GM12878 (cell line): ENCODE measurements at regions not wholly inside any gene's neighbourhood (a gene's known extent, or its start where the extent isn't known, plus 50 kb on each side); places are given as distances from the start of the nearest gene placed in this dataset.

ENCODE experiments used
- ATAC-seq: fragments of 200-7000 bp; cut with Tn5 transposase; 3 replicates; pipeline ENCODE4 v1.9.1; 2020; ENCODE audit warnings: mild to moderate bottlenecking, moderate library complexity
- BruUV-seq: library from RNA; stranded (reverse); fragments of 400-500 nt; replicated peaks from 2 replicates; lab custom pipeline; 2021; lab: Mats Ljungman, UMichigan
- CTCF ChIA-PET: fragments of 300-600 bp; sonication (Branson Sonifier 250); formaldehyde crosslinking; extraction: SDS; loops from one replicate; lab custom pipeline; 2021; ENCODE audit warnings: inconsistent platforms; lab: Yijun Ruan, JAX
- POLR2A ChIA-PET: fragments of 350-600 bp; formaldehyde crosslinking; extraction: SDS; loops from one replicate; lab custom pipeline; 2021; ENCODE audit warnings: inconsistent platforms; lab: Charles Lee
- RAD21 ChIA-PET: fragments of 300-600 bp; sonication (Branson Sonifier 250); formaldehyde crosslinking; loops from one replicate; lab custom pipeline; 2023; ENCODE audit warnings: antibody characterized with exemption; ENCODE audit not compliant: unreplicated experiment; lab: Charles Lee
- SMC1A ChIA-PET: fragments of 300-600 bp; sonication (Branson Sonifier 250); formaldehyde crosslinking; loops from one replicate; lab custom pipeline; 2023; ENCODE audit not compliant: unreplicated experiment, uncharacterized antibody; lab: Charles Lee
- DNase-seq: peaks from one replicate; pipeline ENCODE4 v3.0.0-alpha.2; 2011; ENCODE audit warnings: low read depth, low spot score
- FAIRE-seq: peaks from 3 replicates; lab custom pipeline; 2011; peaks lifted over from hg19 to GRCh38; lab: Jason Lieb, UNC
- H2AFZ ChIP-seq: 2 replicates; pipeline ENCODE4 v1.6.0; 2011; ENCODE audit warnings: low read depth, low read length, control low read depth; ENCODE audit not compliant: control insufficient read depth
- H3K27ac ChIP-seq: 2 replicates; pipeline ENCODE4 v1.5.1; 2011; ENCODE audit warnings: control low read depth; ENCODE audit not compliant: control insufficient read depth, insufficient read depth
- H3K27me3 ChIP-seq, 2 experiments: replicated peaks in 1 of 2; 2 replicates each; pipeline versions ENCODE4 v1.6.0 to v1.6.1; 2011; ENCODE audit warnings: low read length in 1 of 2; ENCODE audit not compliant: control insufficient read depth in 2 of 2, insufficient read depth in 2 of 2
- H3K36me3 ChIP-seq, 2 experiments: 2 replicates each; pipeline ENCODE4 v1.5.1; 2011; ENCODE audit warnings: low read length in 1 of 2; ENCODE audit not compliant: control insufficient read depth in 2 of 2, insufficient read depth in 2 of 2
- H3K4me1 ChIP-seq: 2 replicates; pipeline ENCODE4 v1.6.1; 2011; ENCODE audit warnings: mild to moderate bottlenecking, low read length, moderate library complexity, mixed read lengths; ENCODE audit not compliant: control insufficient read depth, insufficient read depth
- H3K4me2 ChIP-seq: 2 replicates; pipeline ENCODE4 v1.6.0; 2011; ENCODE audit warnings: control low read depth; ENCODE audit not compliant: control insufficient read depth, insufficient read depth
- H3K4me3 ChIP-seq: fragments of 200-600 bp; sonication (generic); 2 replicates; pipeline ENCODE4 v1.5.1; 2016
- H3K79me2 ChIP-seq: 2 replicates; pipeline ENCODE4 v1.6.0; 2011; ENCODE audit warnings: low read length; ENCODE audit not compliant: control insufficient read depth, insufficient read depth
- H3K9ac ChIP-seq: 2 replicates; pipeline ENCODE4 v1.8.0; 2011; ENCODE audit warnings: low read length, control low read depth, mixed read lengths; ENCODE audit not compliant: control insufficient read depth, insufficient read depth
- H3K9me3 ChIP-seq: replicated peaks from 3 replicates; pipeline ENCODE4 v1.5.1; 2011; ENCODE audit warnings: mild to moderate bottlenecking, low read length; ENCODE audit not compliant: control insufficient read depth, insufficient read depth
- H4K20me1 ChIP-seq: 2 replicates; pipeline ENCODE4 v1.6.0; 2011; ENCODE audit not compliant: control insufficient read depth, insufficient read depth
- BCL11A ChIP-seq: IDR thresholded peaks from 2 replicates; pipeline ENCODE4 v1.6.1; 2011; ENCODE audit warnings: low read depth, low read length
- CEBPB ChIP-seq, 2 experiments: fragments of 150-350 bp in 1 of 2; IDR thresholded peaks; 2 replicates each; pipeline ENCODE4 v1.6.1; 2012 to 2014; ENCODE audit warnings: low read depth in 2 of 2, low read length in 2 of 2, borderline replicate concordance in 1 of 2, inconsistent platforms in 1 of 2
- CHD1 ChIP-seq: IDR thresholded peaks from 2 replicates; pipeline ENCODE4 v1.6.1; 2012; ENCODE audit warnings: low read depth, low read length, improper control_type of control experiment
- CHD2 ChIP-seq: IDR thresholded peaks from 2 replicates; pipeline ENCODE4 v1.6.1; 2011; ENCODE audit warnings: low read depth, low read length, improper control_type of control experiment, borderline replicate concordance
- CREB1 ChIP-seq: IDR thresholded peaks from 2 replicates; pipeline ENCODE4 v1.6.1; 2012; ENCODE audit warnings: low read depth, mild to moderate bottlenecking, inconsistent platforms
- EED ChIP-seq: sonication (generic); IDR thresholded peaks from 2 replicates; pipeline ENCODE4 v1.6.1; 2016; ENCODE audit warnings: antibody characterized with exemption, low read depth
- EP300 ChIP-seq, 2 experiments: fragments of 150-350 bp in 1 of 2; IDR thresholded peaks; 2 replicates each; pipeline ENCODE4 v1.6.1; 2011 to 2012; ENCODE audit warnings: low read depth in 2 of 2, low read length in 2 of 2, borderline replicate concordance in 1 of 2, improper control_type of control experiment in 1 of 2, inconsistent platforms in 1 of 2; ENCODE audit not compliant: control insufficient read depth in 1 of 2
- IRF4 ChIP-seq: IDR thresholded peaks from 2 replicates; pipeline ENCODE4 v1.6.1; 2011; ENCODE audit warnings: low read depth, low read length
- JUNB ChIP-seq: IDR thresholded peaks from 2 replicates; pipeline ENCODE4 v1.6.1; 2016; ENCODE audit warnings: antibody characterized with exemption, mild to moderate bottlenecking
- MTA2 ChIP-seq: fragments of 450-650 bp; IDR thresholded peaks from 2 replicates; pipeline ENCODE4 v1.6.1; 2016; ENCODE audit warnings: low read depth, mild to moderate bottlenecking, moderate library complexity
- PAX5 ChIP-seq: IDR thresholded peaks from 2 replicates; pipeline ENCODE4 v1.6.1; 2011; ENCODE audit warnings: low read depth, low read length, borderline replicate concordance
- PAX8 ChIP-seq: fragments of 450-650 bp; IDR thresholded peaks from 2 replicates; pipeline ENCODE4 v1.6.1; 2017; ENCODE audit warnings: mild to moderate bottlenecking, moderate library complexity
- RAD51 ChIP-seq: fragments of 450-650 bp; IDR thresholded peaks from 2 replicates; pipeline ENCODE4 v1.6.1; 2016; ENCODE audit warnings: moderate library complexity, mild to moderate bottlenecking, inconsistent platforms
- SMC3 ChIP-seq: IDR thresholded peaks from 2 replicates; pipeline ENCODE4 v1.6.1; 2011; ENCODE audit warnings: low read length, improper control_type of control experiment, borderline replicate concordance
- TCF7 ChIP-seq: IDR thresholded peaks from 2 replicates; pipeline ENCODE4 v1.6.1; 2014; ENCODE audit warnings: antibody characterized with exemption, borderline replicate concordance
- WGBS: methylation state at CpG from one replicate; pipeline ENCODE4 v1.1.6; 2016; ENCODE audit warnings: low lambda C conversion rate; ENCODE audit not compliant: insufficient replicate concordance, insufficient coverage; ENCODE audit errors: missing lambda C conversion rate; 5-methylcytosine and 5-hydroxymethylcytosine counted together
- in situ Hi-C: fragments of 300-500 bp; cut with MboI; formaldehyde crosslinking; loops from 9 replicates; pipeline ENCODE4 v1.14.3; 2018; ENCODE audit warnings: mixed read lengths
- intact Hi-C: fragments of 100-400 bp; cut with micrococcal nuclease; formaldehyde crosslinking; loops from one replicate; pipeline ENCODE4 v1.14.2; 2022; ENCODE audit not compliant: unreplicated experiment
- TF ChIP-seq, protein P1 (sequence below): IDR thresholded peaks from 2 replicates; pipeline ENCODE4 v1.6.1; 2012; ENCODE audit warnings: low read length, inconsistent platforms
- TF ChIP-seq, protein P2 (sequence below): fragments of 450-650 bp; IDR thresholded peaks from 2 replicates; pipeline ENCODE4 v1.6.1; 2017; ENCODE audit warnings: low read depth, mild to moderate bottlenecking, moderate library complexity
- TF ChIP-seq, protein P3 (sequence below): fragments of 450-650 bp; formaldehyde crosslinking; IDR thresholded peaks from 2 replicates; pipeline ENCODE4 v1.4.0; 2022; ENCODE audit warnings: mild to moderate bottlenecking, moderate library complexity

DNA sequence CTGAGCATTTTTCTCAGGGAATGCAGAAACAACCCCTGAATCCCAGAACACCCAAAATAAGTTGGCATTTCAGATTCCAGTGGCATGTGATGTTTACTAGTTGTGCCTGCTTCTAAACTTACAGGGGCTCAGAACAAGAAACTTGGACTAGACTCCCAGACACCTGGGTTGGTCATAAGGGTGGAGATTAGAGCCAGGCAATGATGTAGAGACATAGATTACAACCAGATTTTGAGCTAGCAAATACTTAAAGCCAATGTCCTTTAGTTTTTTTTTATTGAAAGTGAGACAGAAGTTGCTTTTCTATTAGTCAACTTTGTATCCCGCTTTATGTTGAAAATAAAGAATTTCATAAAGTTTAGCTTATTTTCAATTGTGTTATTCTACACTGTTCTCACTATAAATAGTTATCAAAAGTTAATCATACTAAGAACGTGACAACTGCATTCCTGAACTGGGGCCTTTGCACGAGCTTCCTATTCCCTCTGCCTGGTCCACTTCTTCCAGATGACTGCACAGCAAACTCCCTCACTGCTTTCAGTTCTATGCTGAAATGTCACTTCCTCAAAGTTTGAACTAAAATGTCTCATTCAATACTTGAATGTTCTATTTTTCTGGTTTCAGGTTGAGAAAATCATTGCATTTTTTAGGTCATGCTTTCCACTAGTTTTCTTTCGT, 224.7 kb upstream of the PPP1R2C start:
- H3K79me2 ChIP-seq = no peaks in the 10 kb centered on the region
- H3K27ac ChIP-seq = peak overlapping the region; percentile 76; the same call in 1 of the 2 replicates
- SMC1A ChIA-PET = interaction anchor here (0.8 to 2.9 kb wide), 7 partner anchors 10 to 59 kb away, joined by 3 to 15 read pairs (median 3); no protein-coding TSS in a partner anchor
- H3K4me2 ChIP-seq = peak overlapping the region; percentile 15; the same call in 1 of the 2 replicates
- H3K27me3 ChIP-seq = no peaks in the 10 kb centered on the region
- no peak overlapping the region for H3K9ac ChIP-seq
- RAD21 ChIA-PET = interaction anchor here (0.6 to 1.5 kb wide), 5 partner anchors 9 to 165 kb away, joined by 3 to 7 read pairs (median 4); no protein-coding TSS in a partner anchor
- H3K9me3 ChIP-seq = no peaks in the 10 kb centered on the region
- no peaks in the 10 kb centered on the region for H3K36me3 ChIP-seq
- peak; percentile 96 for FAIRE-seq
- H4K20me1 ChIP-seq = no peaks in the 10 kb centered on the region
- no TSS peak for BruUV-seq
- in situ Hi-C loops (no loop called here), intact Hi-C loops (loop anchor here (5.0 kb wide), 1 partner anchor 135 kb away; no protein-coding TSS in a partner anchor)
- WGBS = 8% methylated on average over 4 of the region's 4 CpGs
- peak; percentile 51 for DNase-seq
- CTCF ChIA-PET = interaction anchor here (0.6 to 1.2 kb wide), 4 partner anchors 9 to 123 kb away, joined by 3 to 4 read pairs (median 4); no protein-coding TSS in a partner anchor
- H3K4me1 ChIP-seq = peaks cover 8% of the 10 kb centered on the region; the same call in 1 of the 2 replicates
- POLR2A ChIA-PET = interaction anchor here (0.7 kb wide), 1 partner anchor 1946 kb away, joined by 3 read pairs; no protein-coding TSS in a partner anchor
- peak; percentile 94 for ATAC-seq
- no peak overlapping the region for H2AFZ ChIP-seq
- no peak overlapping the region for H3K4me3 ChIP-seq
- TF ChIP-seq CREB1 = peak; percentile 22; the same call in 1 of the 2 replicates
- peak; percentile 83; the same call in 1 of the 2 replicates for TF ChIP-seq PAX5
- TF ChIP-seq RAD51 = no peak
- TF ChIP-seq IRF4 = peak; percentile 79
- TF ChIP-seq CHD2 = peak; percentile 17; the same call in 1 of the 2 replicates
- TF ChIP-seq, protein P1, sequence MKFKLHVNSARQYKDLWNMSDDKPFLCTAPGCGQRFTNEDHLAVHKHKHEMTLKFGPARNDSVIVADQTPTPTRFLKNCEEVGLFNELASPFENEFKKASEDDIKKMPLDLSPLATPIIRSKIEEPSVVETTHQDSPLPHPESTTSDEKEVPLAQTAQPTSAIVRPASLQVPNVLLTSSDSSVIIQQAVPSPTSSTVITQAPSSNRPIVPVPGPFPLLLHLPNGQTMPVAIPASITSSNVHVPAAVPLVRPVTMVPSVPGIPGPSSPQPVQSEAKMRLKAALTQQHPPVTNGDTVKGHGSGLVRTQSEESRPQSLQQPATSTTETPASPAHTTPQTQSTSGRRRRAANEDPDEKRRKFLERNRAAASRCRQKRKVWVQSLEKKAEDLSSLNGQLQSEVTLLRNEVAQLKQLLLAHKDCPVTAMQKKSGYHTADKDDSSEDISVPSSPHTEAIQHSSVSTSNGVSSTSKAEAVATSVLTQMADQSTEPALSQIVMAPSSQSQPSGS = peak; percentile 43
- TF ChIP-seq CHD1 = no peak
- TF ChIP-seq EED = peak; percentile 95
- peak; percentile 77 for TF ChIP-seq JUNB
- no peak for TF ChIP-seq PAX8
- 0 out of 4 replicates have a peak, but pooled peaks of 1 of the 2 experiments have one; percentile 55 for TF ChIP-seq CEBPB (IDR thresholded peaks at IDR 0.05; ENCODE audit: borderline replicate concordance in 1 of 2, low read depth in 2 of 2, low read length in 2 of 2)
- TF ChIP-seq, protein P2, sequence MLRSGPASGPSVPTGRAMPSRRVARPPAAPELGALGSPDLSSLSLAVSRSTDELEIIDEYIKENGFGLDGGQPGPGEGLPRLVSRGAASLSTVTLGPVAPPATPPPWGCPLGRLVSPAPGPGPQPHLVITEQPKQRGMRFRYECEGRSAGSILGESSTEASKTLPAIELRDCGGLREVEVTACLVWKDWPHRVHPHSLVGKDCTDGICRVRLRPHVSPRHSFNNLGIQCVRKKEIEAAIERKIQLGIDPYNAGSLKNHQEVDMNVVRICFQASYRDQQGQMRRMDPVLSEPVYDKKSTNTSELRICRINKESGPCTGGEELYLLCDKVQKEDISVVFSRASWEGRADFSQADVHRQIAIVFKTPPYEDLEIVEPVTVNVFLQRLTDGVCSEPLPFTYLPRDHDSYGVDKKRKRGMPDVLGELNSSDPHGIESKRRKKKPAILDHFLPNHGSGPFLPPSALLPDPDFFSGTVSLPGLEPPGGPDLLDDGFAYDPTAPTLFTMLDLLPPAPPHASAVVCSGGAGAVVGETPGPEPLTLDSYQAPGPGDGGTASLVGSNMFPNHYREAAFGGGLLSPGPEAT = peak; percentile 86
- no peak for TF ChIP-seq SMC3
- peak; percentile 74 for TF ChIP-seq BCL11A
- peak; percentile 45 for TF ChIP-seq MTA2
- peak; percentile 38 to 75; a peak in 2 of 4 replicates for TF ChIP-seq EP300 (IDR thresholded peaks at IDR 0.05; ENCODE audit: borderline replicate concordance in 1 of 2, control insufficient read depth in 1 of 2, low read depth in 2 of 2, low read length in 2 of 2)
- TF ChIP-seq, protein P3, sequence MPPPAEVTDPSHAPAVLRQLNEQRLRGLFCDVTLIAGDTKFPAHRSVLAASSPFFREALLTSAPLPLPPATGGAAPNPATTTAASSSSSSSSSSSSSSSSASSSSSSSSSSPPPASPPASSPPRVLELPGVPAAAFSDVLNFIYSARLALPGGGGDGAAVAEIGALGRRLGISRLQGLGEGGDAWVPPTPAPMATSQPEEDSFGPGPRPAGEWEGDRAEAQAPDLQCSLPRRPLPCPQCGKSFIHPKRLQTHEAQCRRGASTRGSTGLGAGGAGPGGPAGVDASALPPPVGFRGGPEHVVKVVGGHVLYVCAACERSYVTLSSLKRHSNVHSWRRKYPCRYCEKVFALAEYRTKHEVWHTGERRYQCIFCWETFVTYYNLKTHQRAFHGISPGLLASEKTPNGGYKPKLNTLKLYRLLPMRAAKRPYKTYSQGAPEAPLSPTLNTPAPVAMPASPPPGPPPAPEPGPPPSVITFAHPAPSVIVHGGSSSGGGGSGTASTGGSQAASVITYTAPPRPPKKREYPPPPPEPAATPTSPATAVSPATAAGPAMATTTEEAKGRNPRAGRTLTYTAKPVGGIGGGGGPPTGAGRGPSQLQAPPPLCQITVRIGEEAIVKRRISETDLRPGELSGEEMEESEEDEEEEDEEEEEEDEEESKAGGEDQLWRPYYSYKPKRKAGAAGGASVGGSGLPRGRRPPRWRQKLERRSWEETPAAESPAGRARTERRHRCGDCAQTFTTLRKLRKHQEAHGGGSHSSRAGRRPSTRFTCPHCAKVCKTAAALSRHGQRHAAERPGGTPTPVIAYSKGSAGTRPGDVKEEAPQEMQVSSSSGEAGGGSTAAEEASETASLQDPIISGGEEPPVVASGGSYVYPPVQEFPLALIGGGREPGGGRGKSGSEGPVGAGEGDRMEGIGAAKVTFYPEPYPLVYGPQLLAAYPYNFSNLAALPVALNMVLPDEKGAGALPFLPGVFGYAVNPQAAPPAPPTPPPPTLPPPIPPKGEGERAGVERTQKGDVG (CRISPR knock-in tag) = no peak
- TF ChIP-seq TCF7 = 0 out of 2 replicates have a peak, but pooled peaks have one; percentile 21
